ENCODE measurements at regions not wholly inside any gene's neighbourhood (a gene's known extent, or its start where the extent isn't known, plus 50 kb on each side); places are given as distances from the start of the nearest gene placed in this dataset.

GRCh38 chr3:134090031-134090430 is 60.3 kb upstream of the SLCO2A1 start:
- Histone ChIP-seq H3K27me3 (ENCODE audit: control insufficient read depth, insufficient read depth, low read length) (no peaks in the 10 kb centered on the region), H2AK5ac (ENCODE audit: low read depth, low read length) (no peak overlapping the region), H4K5ac (ENCODE audit: low read depth, low read length) (no peak overlapping the region), H2BK5ac (ENCODE audit: low read depth, low read length, poor library complexity, severe bottlenecking) (peak overlapping the region; percentile 66), H3K79me1 (ENCODE audit: low read depth in 1 of 2, low read length in 2 of 2) (no peaks in the 10 kb centered on the region), H3K23ac (ENCODE audit: low read depth, low read length) (no peak overlapping the region), H3K4me3 (ENCODE audit: insufficient read depth, low read depth, low read length) (no peak overlapping the region), H3K4me1 (ENCODE audit: control insufficient read depth, insufficient read depth, low read length) (peaks cover 22% of the 10 kb centered on the region), H3K4ac (ENCODE audit: low read depth, low read length) (no peak overlapping the region), H2AK9ac (replicated peaks; ENCODE audit: low read depth, low read length, poor library complexity) (no peak overlapping the region), H3K9me1 (ENCODE audit: insufficient read depth, low read length) (peaks cover 26% of the 10 kb centered on the region), H4K20me1 (ENCODE audit: insufficient read depth, low read length) (no peaks in the 10 kb centered on the region), H3K27ac (ENCODE audit: insufficient read depth, low read length) (no peak overlapping the region), H3K18ac (ENCODE audit: low read depth, low read length) (no peak overlapping the region), H3K56ac (ENCODE audit: extremely low read depth, insufficient read depth, low read length) (no peak overlapping the region), H4K8ac (ENCODE audit: low read depth in 2 of 2, low read length in 2 of 2) (no peak overlapping the region), H4K91ac (ENCODE audit: insufficient read depth, low read depth, low read length) (no peak overlapping the region), H3K9me3 (ENCODE audit: control insufficient read depth, insufficient read depth, low read length) (no peaks in the 10 kb centered on the region), H3K14ac (replicated peaks; ENCODE audit: low read depth, low read length) (no peak overlapping the region), H2BK20ac (ENCODE audit: low read depth, low read length) (no peak overlapping the region), H2AFZ (replicated peaks; ENCODE audit: low read length, poor library complexity) (no peak overlapping the region), H3K36me3 (ENCODE audit: control insufficient read depth, insufficient read depth, low read length) (no peaks in the 10 kb centered on the region), H2BK15ac (ENCODE audit: low read depth, low read length) (no peak overlapping the region), H3K9ac (ENCODE audit: low read depth, low read length) (no peak overlapping the region), H3K4me2 (ENCODE audit: low read depth, low read length) (no peak overlapping the region; the same call in 1 of the 2 replicates), H2BK120ac (ENCODE audit: low read depth, low read length) (no peak overlapping the region; the same call in 1 of the 2 replicates)
- DNase-seq (peak; percentile 76), ATAC-seq (ENCODE audit: low read depth) (peak; percentile 3)
- in situ Hi-C loops (cut with MboI; ENCODE audit: low sequenced_read_pairs) (no loop called here), dilution Hi-C loops (cut with HindIII; ENCODE audit: low sequenced_read_pairs, unreplicated experiment) (no loop called here), intact Hi-C loops (cut with micrococcal nuclease) (no loop called here)
- no TSS peak for BruUV-seq (replicated peaks)
- ChIA-PET CTCF (no interaction called here), POLR2A (ENCODE audit: unreplicated experiment) (no interaction called here)
- TF ChIP-seq RFX5 (IDR thresholded peaks at IDR 0.05; ENCODE audit: low read depth, low read length), result peak; percentile 25; the same call in 1 of the 2 replicates
- TF ChIP-seq MAZ (IDR thresholded peaks at IDR 0.05; ENCODE audit: borderline replicate concordance, low read depth, low read length), result no peak
- peak; percentile 35; the same call in 1 of the 2 replicates for TF ChIP-seq FOS (IDR thresholded peaks at IDR 0.05; ENCODE audit: low read depth, low read length)
- peak; percentile 87 for TF ChIP-seq CEBPB (IDR thresholded peaks at IDR 0.05; ENCODE audit: low read depth, low read length)
- WGBS, 2 experiments (ENCODE audit: extremely low coverage in 2 of 2, insufficient read length in 1 of 2), result no CpG with 5 or more reads among the region's 2 CpGs

Data from IMR-90 (cell line).